ENCODE measurements at regions not wholly inside any gene's neighbourhood (a gene's known extent, or its start where the extent isn't known, plus 50 kb on each side); places are given as distances from the start of the nearest gene placed in this dataset.

DNA sequence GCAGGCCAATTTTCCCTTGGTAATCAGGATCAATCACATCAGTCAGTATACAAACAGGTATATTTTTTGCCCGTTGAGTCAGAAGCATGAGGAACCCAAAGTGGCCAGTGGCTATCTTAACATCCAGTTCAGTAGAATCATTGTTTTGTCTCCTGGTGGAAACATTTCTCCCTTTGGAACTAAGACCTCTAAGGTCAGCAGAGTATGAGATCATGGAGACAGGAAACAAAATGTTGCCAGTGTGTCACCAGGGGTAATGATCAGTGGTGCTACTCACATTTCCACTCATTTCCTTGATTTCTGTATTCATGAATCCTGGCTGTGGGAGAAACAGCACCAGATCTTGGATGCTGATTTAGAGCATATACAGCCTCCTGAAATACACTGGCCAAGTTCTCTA is 553.0 kb downstream of the CSNK1G3 start:
- Histone ChIP-seq H4K20me1 (ENCODE audit: control insufficient read depth, extremely low read depth, insufficient read depth, low read length) (no peaks in the 10 kb centered on the region), H3K4me3 (replicated peaks in 1 of 4; ENCODE audit: control extremely low read depth in 1 of 4, insufficient read depth in 1 of 4, low read depth in 3 of 4, low read length in 4 of 4) (no peak overlapping the region), H2AFZ (ENCODE audit: low read length) (no peak overlapping the region), H3K9ac (ENCODE audit: insufficient read depth, low read length) (no peak overlapping the region), H3K4me2 (ENCODE audit: extremely low read depth, insufficient read depth, low read length) (no peak overlapping the region), H3K4me1 (ENCODE audit: control insufficient read depth, extremely low read depth, insufficient read depth, low read length) (no peaks in the 10 kb centered on the region), H3K79me2 (ENCODE audit: control insufficient read depth, insufficient read depth, low read length) (no peaks in the 10 kb centered on the region), H3K36me3 (ENCODE audit: control insufficient read depth, insufficient read depth, low read length) (no peaks in the 10 kb centered on the region), H3K9me3 (ENCODE audit: control insufficient read depth, insufficient read depth, low read depth, low read length) (no peaks in the 10 kb centered on the region), H3K27ac (ENCODE audit: insufficient read depth, low read length) (no peak overlapping the region), H3K27me3 (ENCODE audit: control insufficient read depth, insufficient read depth, low read length) (no peaks in the 10 kb centered on the region)
- no peak for DNase-seq (ENCODE audit: low read depth in 2 of 2)
- TF ChIP-seq EZH2 (IDR thresholded peaks at IDR 0.05; ENCODE audit: low read length, missing control alignments) = no peak
- TF ChIP-seq, protein P1, sequence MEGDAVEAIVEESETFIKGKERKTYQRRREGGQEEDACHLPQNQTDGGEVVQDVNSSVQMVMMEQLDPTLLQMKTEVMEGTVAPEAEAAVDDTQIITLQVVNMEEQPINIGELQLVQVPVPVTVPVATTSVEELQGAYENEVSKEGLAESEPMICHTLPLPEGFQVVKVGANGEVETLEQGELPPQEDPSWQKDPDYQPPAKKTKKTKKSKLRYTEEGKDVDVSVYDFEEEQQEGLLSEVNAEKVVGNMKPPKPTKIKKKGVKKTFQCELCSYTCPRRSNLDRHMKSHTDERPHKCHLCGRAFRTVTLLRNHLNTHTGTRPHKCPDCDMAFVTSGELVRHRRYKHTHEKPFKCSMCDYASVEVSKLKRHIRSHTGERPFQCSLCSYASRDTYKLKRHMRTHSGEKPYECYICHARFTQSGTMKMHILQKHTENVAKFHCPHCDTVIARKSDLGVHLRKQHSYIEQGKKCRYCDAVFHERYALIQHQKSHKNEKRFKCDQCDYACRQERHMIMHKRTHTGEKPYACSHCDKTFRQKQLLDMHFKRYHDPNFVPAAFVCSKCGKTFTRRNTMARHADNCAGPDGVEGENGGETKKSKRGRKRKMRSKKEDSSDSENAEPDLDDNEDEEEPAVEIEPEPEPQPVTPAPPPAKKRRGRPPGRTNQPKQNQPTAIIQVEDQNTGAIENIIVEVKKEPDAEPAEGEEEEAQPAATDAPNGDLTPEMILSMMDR (conservative IDR thresholded peaks at IDR 0.05 in 1 of 2, IDR thresholded peaks at IDR 0.05 in 1 of 2; ENCODE audit: low read depth in 1 of 2, low read length in 2 of 2) = no peak

DNA sequence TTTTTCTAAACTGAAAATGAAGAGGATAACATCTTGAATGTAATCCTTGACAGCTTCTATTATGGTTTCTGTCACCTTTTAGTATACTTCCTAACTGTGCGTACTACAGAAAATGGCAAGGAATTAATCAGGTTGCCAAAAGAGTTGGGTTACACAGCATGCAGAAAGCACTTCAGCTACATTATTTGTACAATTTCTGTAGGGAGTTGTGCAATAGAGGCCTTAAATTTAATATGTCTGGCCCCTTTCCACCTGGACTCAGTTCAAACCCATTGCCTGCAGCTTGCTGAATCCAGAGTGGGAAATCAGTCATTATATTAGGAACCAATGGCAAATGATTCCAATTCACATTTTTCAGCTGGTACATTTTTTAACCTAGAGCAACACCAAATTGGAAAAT is 549.7 kb downstream of the CSNK1G3 start:
- TF ChIP-seq, protein P1 (conservative IDR thresholded peaks at IDR 0.05 in 1 of 2, IDR thresholded peaks at IDR 0.05 in 1 of 2; ENCODE audit: low read depth in 1 of 2, low read length in 2 of 2) = no peak
- no peak for TF ChIP-seq EZH2 (IDR thresholded peaks at IDR 0.05; ENCODE audit: low read length, missing control alignments)
- no peak overlapping the region for H2AFZ ChIP-seq (ENCODE audit: low read length)
- H4K20me1 ChIP-seq (ENCODE audit: control insufficient read depth, extremely low read depth, insufficient read depth, low read length) = no peaks in the 10 kb centered on the region
- no peak overlapping the region for H3K27ac ChIP-seq (ENCODE audit: insufficient read depth, low read length)
- no peak overlapping the region for H3K9ac ChIP-seq (ENCODE audit: insufficient read depth, low read length)
- no peak overlapping the region for H3K4me3 ChIP-seq (replicated peaks in 1 of 4; ENCODE audit: control extremely low read depth in 1 of 4, insufficient read depth in 1 of 4, low read depth in 3 of 4, low read length in 4 of 4)
- no peaks in the 10 kb centered on the region for H3K79me2 ChIP-seq (ENCODE audit: control insufficient read depth, insufficient read depth, low read length)
- peak; percentile 73 to 95 for DNase-seq (ENCODE audit: low read depth in 2 of 2)
- no peak overlapping the region for H3K4me2 ChIP-seq (ENCODE audit: extremely low read depth, insufficient read depth, low read length)
- H3K9me3 ChIP-seq (ENCODE audit: control insufficient read depth, insufficient read depth, low read depth, low read length) = no peaks in the 10 kb centered on the region
- H3K36me3 ChIP-seq (ENCODE audit: control insufficient read depth, insufficient read depth, low read length) = no peaks in the 10 kb centered on the region
- H3K27me3 ChIP-seq (ENCODE audit: control insufficient read depth, insufficient read depth, low read length) = no peaks in the 10 kb centered on the region
- no peaks in the 10 kb centered on the region for H3K4me1 ChIP-seq (ENCODE audit: control insufficient read depth, extremely low read depth, insufficient read depth, low read length)

DNA sequence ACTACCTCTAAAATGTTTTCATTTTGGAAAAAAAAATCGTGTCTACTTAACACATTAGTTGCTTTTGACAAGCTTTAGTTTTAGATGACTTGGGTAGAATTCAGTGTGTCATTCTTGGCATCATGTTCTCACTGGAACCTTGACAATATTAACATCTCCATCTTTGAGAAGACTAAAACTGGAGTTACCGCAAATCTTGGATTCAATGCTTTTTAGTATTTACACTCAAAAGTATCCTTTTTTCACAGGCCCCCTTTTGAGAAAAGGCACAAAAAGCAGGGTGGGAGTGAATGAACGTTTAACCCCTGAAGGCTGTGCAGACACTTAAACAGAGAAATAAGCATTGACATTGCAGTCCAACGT is 549.1 kb downstream of the CSNK1G3 start:
- no peak for DNase-seq (ENCODE audit: low read depth in 2 of 2)
- no peaks in the 10 kb centered on the region for H3K9me3 ChIP-seq (ENCODE audit: control insufficient read depth, insufficient read depth, low read depth, low read length)
- H2AFZ ChIP-seq (ENCODE audit: low read length) = no peak overlapping the region
- H4K20me1 ChIP-seq (ENCODE audit: control insufficient read depth, extremely low read depth, insufficient read depth, low read length) = no peaks in the 10 kb centered on the region
- H3K27me3 ChIP-seq (ENCODE audit: control insufficient read depth, insufficient read depth, low read length) = no peaks in the 10 kb centered on the region
- H3K27ac ChIP-seq (ENCODE audit: insufficient read depth, low read length) = no peak overlapping the region
- no peaks in the 10 kb centered on the region for H3K79me2 ChIP-seq (ENCODE audit: control insufficient read depth, insufficient read depth, low read length)
- H3K4me3 ChIP-seq (replicated peaks in 1 of 4; ENCODE audit: control extremely low read depth in 1 of 4, insufficient read depth in 1 of 4, low read depth in 3 of 4, low read length in 4 of 4) = no peak overlapping the region
- H3K4me1 ChIP-seq (ENCODE audit: control insufficient read depth, extremely low read depth, insufficient read depth, low read length) = no peaks in the 10 kb centered on the region
- H3K36me3 ChIP-seq (ENCODE audit: control insufficient read depth, insufficient read depth, low read length) = no peaks in the 10 kb centered on the region
- TF ChIP-seq, protein P1 (conservative IDR thresholded peaks at IDR 0.05 in 1 of 2, IDR thresholded peaks at IDR 0.05 in 1 of 2; ENCODE audit: low read depth in 1 of 2, low read length in 2 of 2) = no peak
- TF ChIP-seq EZH2 (IDR thresholded peaks at IDR 0.05; ENCODE audit: low read length, missing control alignments) = no peak
- no peak overlapping the region for H3K9ac ChIP-seq (ENCODE audit: insufficient read depth, low read length)
- no peak overlapping the region for H3K4me2 ChIP-seq (ENCODE audit: extremely low read depth, insufficient read depth, low read length)

All from fibroblast of lung (primary cell).